Ascending aorta (tissue), 2 donors: ENCODE measurements at regions not wholly inside any gene's neighbourhood (a gene's known extent, or its start where the extent isn't known, plus 50 kb on each side); places are given as distances from the start of the nearest gene placed in this dataset.

Experiments
- DNase-seq, 2 donors: peaks; one replicate each; pipeline ENCODE4 v3.0.0-alpha.2; 2019; ENCODE audit warnings: low spot score in 2 of 2
- H3K27ac ChIP-seq, 2 donors: fragments of 200-600 bp; sonication (generic); one replicate each; pipeline ENCODE4 v1.5.1; 2016 to 2017; ENCODE audit warnings: mild to moderate bottlenecking in 1 of 2
- H3K27me3 ChIP-seq: fragments of 200-600 bp; sonication (generic); one replicate; pipeline ENCODE4 v1.5.1; 2017
- H3K36me3 ChIP-seq, 2 donors: fragments of 200-600 bp; sonication (generic); one replicate each; pipeline ENCODE4 v1.5.1; 2016
- H3K4me1 ChIP-seq, 2 donors: fragments of 200-600 bp; sonication (generic); one replicate each; pipeline ENCODE4 v1.5.1; 2016 to 2017; ENCODE audit warnings: mild to moderate bottlenecking in 1 of 2
- H3K4me3 ChIP-seq, 2 donors: fragments of 200-600 bp; sonication (generic); one replicate each; pipeline ENCODE4 v1.5.1; 2016 to 2017; ENCODE audit warnings: mild to moderate bottlenecking in 1 of 2
- H3K9me3 ChIP-seq, 2 donors: fragments of 200-600 bp; sonication (generic); one replicate each; pipeline ENCODE4 v1.5.1; 2016
- CTCF ChIP-seq, 3 experiments: fragments of 200-600 bp in 2 of 3; fragments of 450-650 bp in 1 of 3; sonication (generic) in 2 of 3; IDR thresholded peaks; one replicate each; pipeline ENCODE4 v1.5.1; 2016 to 2019; ENCODE audit warnings: antibody characterized with exemption in 3 of 3, mild to moderate bottlenecking in 1 of 3, moderate library complexity in 1 of 3
- intact Hi-C: fragments of 100-400 bp; cut with DNase I; formaldehyde crosslinking; loops from one replicate; pipeline ENCODE4 v1.15.1; 2023

DNA sequence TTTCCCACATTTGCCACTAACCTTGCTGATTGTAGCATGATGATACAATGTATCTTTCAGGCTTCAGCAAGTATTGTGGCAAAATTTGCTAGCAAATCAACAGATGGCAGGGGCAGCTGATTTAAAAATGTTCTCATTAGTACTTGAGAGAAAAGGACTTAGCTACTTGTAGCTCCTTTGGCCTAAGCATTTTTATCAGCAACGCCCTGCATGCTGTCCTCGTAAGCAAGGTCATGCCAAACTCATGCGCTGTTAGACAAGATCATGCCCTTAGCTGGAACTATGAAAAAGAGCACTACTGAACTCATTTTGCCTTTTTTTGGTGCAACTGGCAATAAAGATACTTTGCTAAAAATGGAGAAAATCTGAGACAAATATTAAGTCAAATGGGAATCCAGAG, 197.1 kb downstream of the ICE1 start:
- H3K36me3 ChIP-seq, result no peaks in the 10 kb centered on the region
- intact Hi-C loops, result no loop called here
- H3K4me3 ChIP-seq, result no peak overlapping the region
- H3K27ac ChIP-seq, result no peak overlapping the region
- no peaks in the 10 kb centered on the region for H3K27me3 ChIP-seq
- peaks cover 0 to 2% of the 10 kb centered on the region in 2 donors for H3K4me1 ChIP-seq
- H3K9me3 ChIP-seq, result no peaks in the 10 kb centered on the region
- DNase-seq, result no peak
- no peak for TF ChIP-seq CTCF (IDR thresholded peaks at IDR 0.05)

- intact Hi-C loops, result no loop called here
- Histone ChIP-seq H3K27me3 (no peaks in the 10 kb centered on the region), H3K9me3 (no peaks in the 10 kb centered on the region), H3K36me3 (no peaks in the 10 kb centered on the region), H3K27ac (no peak overlapping the region), H3K4me3 (no peak overlapping the region), H3K4me1 (peaks cover 0 to 2% of the 10 kb centered on the region in 2 donors)
- no peak for DNase-seq
- no peak for TF ChIP-seq CTCF (IDR thresholded peaks at IDR 0.05)
Measured at GRCh38 chr5:5617024-5617423, 194.5 kb downstream of the ICE1 start.

DNA sequence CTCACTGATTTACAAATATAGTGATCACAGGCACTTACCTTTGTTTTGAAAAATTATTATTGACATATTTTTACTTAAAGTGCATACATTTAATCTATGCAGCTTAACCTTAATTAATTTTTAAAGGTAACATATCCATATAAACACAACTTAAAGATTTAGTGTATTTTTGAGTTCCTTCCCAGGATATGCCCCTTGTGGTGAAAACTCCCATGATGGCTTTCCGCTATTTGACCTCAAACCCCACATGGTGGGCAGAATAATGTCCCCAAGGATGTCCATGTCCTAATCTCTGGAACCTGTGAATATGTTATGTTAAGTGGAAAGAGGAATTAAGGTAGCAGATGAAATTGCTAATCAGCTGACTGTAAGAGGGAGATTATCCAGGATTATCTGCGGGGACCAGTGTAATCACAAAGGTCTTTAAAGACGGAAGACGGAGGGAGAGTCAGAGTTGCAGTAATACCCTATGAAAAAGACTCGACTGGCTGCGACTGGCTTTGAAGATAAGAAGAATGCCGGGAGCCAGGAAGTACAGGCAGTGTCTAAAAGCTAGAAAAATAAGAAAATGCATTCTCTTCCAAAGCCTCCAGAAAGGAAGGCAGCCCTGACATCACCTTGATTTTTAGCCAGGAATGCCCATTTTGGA, 193.9 kb downstream of the ICE1 start:
- Histone ChIP-seq H3K9me3 (no peaks in the 10 kb centered on the region), H3K27ac (no peak overlapping the region), H3K4me3 (no peak overlapping the region), H3K4me1 (peaks cover 0 to 2% of the 10 kb centered on the region in 2 donors), H3K36me3 (no peaks in the 10 kb centered on the region), H3K27me3 (no peaks in the 10 kb centered on the region)
- TF ChIP-seq CTCF (IDR thresholded peaks at IDR 0.05), result no peak
- intact Hi-C loops, result no loop called here
- DNase-seq, result no peak

DNA sequence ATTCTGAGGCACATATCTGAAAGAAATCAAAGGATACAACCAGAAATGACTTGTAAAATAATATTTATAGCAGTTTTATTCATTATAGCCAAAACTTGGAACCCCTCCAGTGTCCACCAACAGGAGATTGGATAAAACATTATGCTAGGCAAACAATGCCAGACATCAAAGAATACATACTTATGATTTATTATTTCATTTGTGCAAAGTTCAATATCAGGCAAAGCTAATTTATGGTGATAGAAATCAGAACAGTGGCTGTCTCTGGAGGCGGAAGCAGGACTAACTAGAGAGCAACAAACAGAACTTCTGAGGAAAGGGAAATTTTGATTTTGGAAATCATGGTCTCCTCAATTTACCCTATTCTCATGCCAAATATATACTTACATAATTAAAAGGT, 193.1 kb downstream of the ICE1 start:
- no peak overlapping the region for H3K4me3 ChIP-seq
- no peaks in the 10 kb centered on the region for H3K36me3 ChIP-seq
- H3K9me3 ChIP-seq, result no peaks in the 10 kb centered on the region
- no peaks in the 10 kb centered on the region for H3K27me3 ChIP-seq
- no peak for TF ChIP-seq CTCF (IDR thresholded peaks at IDR 0.05)
- peaks cover 0 to 2% of the 10 kb centered on the region in 2 donors for H3K4me1 ChIP-seq
- intact Hi-C loops, result no loop called here
- H3K27ac ChIP-seq, result no peak overlapping the region
- DNase-seq, result no peak

DNA sequence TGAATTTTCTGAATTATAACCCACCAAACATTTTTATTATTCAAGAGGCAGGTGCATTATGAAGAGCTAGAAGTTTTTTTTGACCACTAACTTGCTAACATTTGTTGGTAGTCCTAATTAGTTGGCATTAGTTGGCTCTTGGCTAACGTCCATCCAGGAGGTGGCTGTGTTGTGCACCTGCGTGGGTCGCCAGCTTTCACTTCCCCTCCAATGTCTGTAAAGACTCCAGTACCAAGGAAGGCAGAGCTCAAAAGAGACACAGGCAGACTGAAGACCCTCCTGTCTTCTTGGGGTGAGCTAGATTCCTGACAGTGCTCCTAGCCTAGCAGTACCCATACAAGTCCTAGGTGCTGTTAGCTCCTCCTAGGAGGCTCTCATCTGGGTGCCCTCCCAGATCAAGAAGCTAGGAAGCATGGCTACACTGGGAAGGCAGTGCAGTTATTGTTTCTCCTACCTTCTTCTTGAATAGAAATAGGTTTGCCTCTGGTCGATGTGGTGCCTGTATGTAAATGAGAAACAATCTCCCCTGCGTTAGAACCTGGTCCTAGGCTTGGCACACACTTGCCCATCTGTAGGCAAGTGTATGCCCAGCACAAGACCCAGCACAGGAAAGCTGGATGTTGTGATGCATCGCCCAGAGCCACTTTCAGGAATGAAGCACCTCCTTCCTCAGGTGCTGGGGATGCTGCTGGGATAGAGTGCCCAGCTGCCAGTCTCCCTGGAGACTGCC, 190.9 kb downstream of the ICE1 start:
- no peak for DNase-seq
- H3K4me1 ChIP-seq, result peaks cover 0 to 2% of the 10 kb centered on the region in 2 donors
- H3K4me3 ChIP-seq, result no peak overlapping the region
- H3K9me3 ChIP-seq, result no peaks in the 10 kb centered on the region
- no peaks in the 10 kb centered on the region for H3K36me3 ChIP-seq
- TF ChIP-seq CTCF (IDR thresholded peaks at IDR 0.05), result no peak
- H3K27ac ChIP-seq, result no peak overlapping the region
- no peaks in the 10 kb centered on the region for H3K27me3 ChIP-seq
- intact Hi-C loops, result no loop called here
